ENCODE measurements at regions not wholly inside any gene's neighbourhood (a gene's known extent, or its start where the extent isn't known, plus 50 kb on each side); places are given as distances from the start of the nearest gene placed in this dataset.

DNA sequence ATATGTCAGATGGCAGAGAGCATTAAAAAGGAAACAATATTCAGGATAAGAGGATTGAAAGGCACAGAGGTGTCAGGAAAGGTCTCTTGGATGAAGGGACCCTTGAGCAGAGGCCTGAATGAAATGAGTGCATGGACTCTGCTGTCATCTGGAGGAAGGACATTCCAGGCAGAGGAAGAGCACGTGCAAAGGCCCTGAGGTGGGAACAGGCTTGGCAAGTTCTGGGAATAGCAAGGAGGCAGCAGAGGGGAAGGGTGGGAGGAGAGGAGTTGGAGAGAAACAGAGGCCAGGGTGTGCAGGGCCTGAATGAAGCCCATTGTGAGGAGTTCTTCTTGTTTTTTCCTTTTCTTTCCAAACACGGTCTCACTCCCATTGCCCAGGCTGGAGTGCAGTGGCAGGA, 59.0 kb upstream of the RUNX3 start:
- TF ChIP-seq POLR2A (IDR thresholded peaks at IDR 0.05; ENCODE audit: low read length) (no peak), GATA1 (IDR thresholded peaks at IDR 0.05; ENCODE audit: low read depth, low read length) (no peak)
